Keratinocyte (primary cell): ENCODE measurements at regions not wholly inside any gene's neighbourhood (a gene's known extent, or its start where the extent isn't known, plus 50 kb on each side); places are given as distances from the start of the nearest gene placed in this dataset.
"Not testable (repeated sequence)": the region's sequence is repeated elsewhere in the genome, so short reads cannot be mapped to it uniquely, and the experiment has no call there.

ENCODE experiments used
- DNase-seq: peaks from one replicate; pipeline ENCODE4 v3.0.0-alpha.2; 2011; ENCODE audit warnings: low read depth, missing footprints, low spot score
- FAIRE-seq: peaks from 2 replicates; lab custom pipeline; 2011; peaks lifted over from hg19 to GRCh38; lab: Jason Lieb, UNC
- H2AFZ ChIP-seq: 2 replicates; pipeline ENCODE4 v1.6.0; 2012; ENCODE audit warnings: low read length, control low read depth, inconsistent platforms; ENCODE audit not compliant: control insufficient read depth
- H3K27ac ChIP-seq: 2 replicates; pipeline ENCODE4 v1.5.1; 2011; ENCODE audit warnings: low read length; ENCODE audit not compliant: control insufficient read depth, insufficient read depth
- H3K27me3 ChIP-seq: 3 replicates; pipeline ENCODE4 v1.6.0; 2011; ENCODE audit warnings: low read length; ENCODE audit not compliant: control insufficient read depth, insufficient read depth; ENCODE audit errors: extremely low read depth
- H3K36me3 ChIP-seq, 2 experiments: 2 replicates in 1 of 2; 3 replicates in 1 of 2; pipeline ENCODE4 v1.5.1; 2011; ENCODE audit warnings: low read length in 2 of 2, mild to moderate bottlenecking in 1 of 2; ENCODE audit not compliant: control insufficient read depth in 2 of 2, insufficient read depth in 2 of 2; ENCODE audit errors: extremely low read depth in 1 of 2
- H3K4me1 ChIP-seq: 3 replicates; pipeline ENCODE4 v1.5.1; 2011; ENCODE audit warnings: low read length; ENCODE audit not compliant: control insufficient read depth, insufficient read depth; ENCODE audit errors: extremely low read depth
- H3K4me2 ChIP-seq: 3 replicates; pipeline ENCODE4 v1.6.0; 2011; ENCODE audit warnings: low read depth, low read length; ENCODE audit not compliant: control insufficient read depth, insufficient read depth; ENCODE audit errors: extremely low read depth
- H3K4me3 ChIP-seq, 3 experiments: fragments of 200-600 bp in 1 of 3; sonication (generic) in 1 of 3; 2 replicates in 2 of 3; 3 replicates in 1 of 3; pipeline ENCODE4 v1.5.1; 2011 to 2016; ENCODE audit warnings: low read length in 3 of 3, mild to moderate bottlenecking in 3 of 3, control low read depth in 2 of 3, inconsistent platforms in 1 of 3, low read depth in 1 of 3, mixed read lengths in 1 of 3, mixed run types in 1 of 3, moderate library complexity in 1 of 3; ENCODE audit not compliant: control insufficient read depth in 2 of 3, insufficient read depth in 2 of 3; ENCODE audit errors: extremely low read depth in 1 of 3
- H3K79me2 ChIP-seq: 2 replicates; pipeline ENCODE4 v1.6.0; 2012; ENCODE audit warnings: low read length; ENCODE audit not compliant: control insufficient read depth, insufficient read depth
- H3K9ac ChIP-seq: 3 replicates; pipeline ENCODE4 v1.6.0; 2011; ENCODE audit warnings: low read length; ENCODE audit not compliant: control insufficient read depth, insufficient read depth; ENCODE audit errors: extremely low read depth
- H3K9me1 ChIP-seq: 3 replicates; pipeline ENCODE4 v1.6.0; 2011; ENCODE audit warnings: low read length; ENCODE audit not compliant: control insufficient read depth, insufficient read depth; ENCODE audit errors: extremely low read depth
- H3K9me3 ChIP-seq: 2 replicates; pipeline ENCODE4 v1.5.1; 2012; ENCODE audit warnings: low read depth, low read length; ENCODE audit not compliant: control insufficient read depth
- H4K20me1 ChIP-seq: 3 replicates; pipeline ENCODE4 v1.6.0; 2011; ENCODE audit warnings: low read length; ENCODE audit not compliant: control insufficient read depth, insufficient read depth; ENCODE audit errors: extremely low read depth
- EZH2 ChIP-seq: IDR thresholded peaks from one replicate; pipeline ENCODE4 v1.6.1; 2012; ENCODE audit warnings: inconsistent platforms, mild to moderate bottlenecking, low read length, moderate library complexity
- dilution Hi-C: fragments of 300-500 bp; cut with MboI; formaldehyde crosslinking; loops from one replicate; pipeline ENCODE4 v1.7.0; 2020; ENCODE audit warnings: low sequenced_read_pairs; ENCODE audit not compliant: extremely low pct_ligation_motif_present
- TF ChIP-seq, protein P1 (sequence below), 3 experiments: IDR thresholded peaks in 1 of 3; conservative IDR thresholded peaks in 1 of 3; optimal IDR thresholded peaks in 1 of 3; 2 replicates in 2 of 3; 3 replicates in 1 of 3; pipeline versions ENCODE3 to v1.5.1; 2011; ENCODE audit warnings: low read length in 3 of 3, mild to moderate bottlenecking in 3 of 3, moderate library complexity in 2 of 3, control low read depth in 1 of 3, inconsistent platforms in 1 of 3; ENCODE audit not compliant: insufficient read depth in 2 of 3; ENCODE audit errors: extremely low read depth in 1 of 3

DNA sequence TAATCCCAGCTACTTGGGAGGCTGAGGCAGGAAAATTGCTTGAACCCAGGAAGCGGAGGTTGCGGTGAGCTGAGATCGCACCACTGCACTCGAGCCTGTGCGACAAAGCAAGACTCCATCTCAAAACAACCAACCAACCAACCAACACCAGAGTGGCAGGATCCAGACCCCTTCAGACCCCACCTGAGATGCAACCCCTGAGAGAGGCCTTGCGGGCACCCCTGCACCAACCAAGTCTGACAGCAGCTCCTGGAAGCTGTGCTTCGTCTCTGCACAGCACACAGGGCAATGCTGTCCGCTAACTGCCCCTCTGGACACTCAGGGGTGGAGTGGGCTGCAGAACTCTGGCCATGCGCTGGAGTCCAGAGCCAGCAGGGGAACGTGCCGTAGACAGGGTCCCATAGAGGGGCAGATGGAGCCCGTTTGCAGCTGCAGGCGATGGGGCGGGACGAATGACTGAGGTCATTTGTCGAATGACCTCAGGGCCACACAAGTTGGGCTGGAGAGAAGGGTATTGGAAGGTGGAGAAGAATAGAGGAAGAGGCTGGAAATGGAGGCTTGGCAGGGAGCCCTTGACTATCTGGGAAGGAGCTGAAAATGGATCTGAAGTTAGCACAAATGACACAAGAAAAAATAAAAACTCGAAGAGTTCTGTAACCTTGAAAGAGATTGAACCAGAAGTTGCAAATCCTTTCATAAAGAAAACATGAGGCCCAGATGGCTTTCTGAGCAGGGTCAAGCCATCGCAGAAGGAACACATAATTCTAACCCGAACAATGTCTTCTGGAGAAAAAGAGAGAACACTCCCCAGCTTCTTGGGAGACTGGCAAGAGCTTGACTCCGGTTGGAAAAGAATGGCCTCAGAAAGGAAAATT, 199.7 kb downstream of the CTTN start:
- FAIRE-seq (no peak), DNase-seq (no peak)
- no peak overlapping the region for H2AFZ ChIP-seq
- dilution Hi-C loops = no loop called here
- no peaks in the 10 kb centered on the region for H3K36me3 ChIP-seq
- no peaks in the 10 kb centered on the region for H3K27me3 ChIP-seq
- no peak overlapping the region for H3K9ac ChIP-seq
- H4K20me1 ChIP-seq = no peaks in the 10 kb centered on the region
- TF ChIP-seq, protein P1, sequence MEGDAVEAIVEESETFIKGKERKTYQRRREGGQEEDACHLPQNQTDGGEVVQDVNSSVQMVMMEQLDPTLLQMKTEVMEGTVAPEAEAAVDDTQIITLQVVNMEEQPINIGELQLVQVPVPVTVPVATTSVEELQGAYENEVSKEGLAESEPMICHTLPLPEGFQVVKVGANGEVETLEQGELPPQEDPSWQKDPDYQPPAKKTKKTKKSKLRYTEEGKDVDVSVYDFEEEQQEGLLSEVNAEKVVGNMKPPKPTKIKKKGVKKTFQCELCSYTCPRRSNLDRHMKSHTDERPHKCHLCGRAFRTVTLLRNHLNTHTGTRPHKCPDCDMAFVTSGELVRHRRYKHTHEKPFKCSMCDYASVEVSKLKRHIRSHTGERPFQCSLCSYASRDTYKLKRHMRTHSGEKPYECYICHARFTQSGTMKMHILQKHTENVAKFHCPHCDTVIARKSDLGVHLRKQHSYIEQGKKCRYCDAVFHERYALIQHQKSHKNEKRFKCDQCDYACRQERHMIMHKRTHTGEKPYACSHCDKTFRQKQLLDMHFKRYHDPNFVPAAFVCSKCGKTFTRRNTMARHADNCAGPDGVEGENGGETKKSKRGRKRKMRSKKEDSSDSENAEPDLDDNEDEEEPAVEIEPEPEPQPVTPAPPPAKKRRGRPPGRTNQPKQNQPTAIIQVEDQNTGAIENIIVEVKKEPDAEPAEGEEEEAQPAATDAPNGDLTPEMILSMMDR (optimal IDR thresholded peaks at IDR 0.05 in 1 of 3, IDR thresholded peaks at IDR 0.05 in 1 of 3, conservative IDR thresholded peaks at IDR 0.05 in 1 of 3; ENCODE audit: extremely low read depth in 1 of 3, insufficient read depth in 2 of 3, low read length in 3 of 3) = no peak
- no peak for TF ChIP-seq EZH2
- H3K79me2 ChIP-seq = no peaks in the 10 kb centered on the region
- no peaks in the 10 kb centered on the region for H3K4me1 ChIP-seq
- H3K9me3 ChIP-seq = no peaks in the 10 kb centered on the region
- no peak overlapping the region for H3K4me2 ChIP-seq
- no peak overlapping the region for H3K27ac ChIP-seq
- H3K4me3 ChIP-seq = no peak overlapping the region
- H3K9me1 ChIP-seq = no peaks in the 10 kb centered on the region

DNA sequence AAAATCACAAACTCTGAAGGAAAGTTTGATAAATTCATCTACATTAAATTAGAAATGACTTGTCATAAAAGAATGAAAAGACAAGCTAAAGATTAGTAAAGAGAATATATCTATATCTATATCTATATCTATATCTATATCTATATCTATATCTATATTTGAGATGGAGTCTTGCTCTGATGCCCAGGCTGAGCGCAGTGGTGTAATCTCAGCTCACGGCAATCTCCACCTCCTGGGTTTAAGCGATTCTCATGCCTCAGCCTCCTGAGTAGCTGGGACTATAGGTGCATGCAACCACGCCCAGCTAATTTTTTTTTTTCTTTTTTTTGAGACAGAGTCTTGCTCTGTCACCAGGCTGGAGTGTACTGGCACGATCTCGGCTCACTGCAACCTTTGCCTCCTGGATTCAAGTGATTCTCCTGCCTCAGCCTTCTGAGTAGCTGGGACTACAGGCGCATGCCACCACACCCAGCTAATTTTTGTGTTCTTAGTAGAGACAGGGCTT, 202.6 kb downstream of the CTTN start:
- H3K9me1 ChIP-seq, FAIRE-seq, dilution Hi-C loops, H3K27me3 ChIP-seq, H3K9ac ChIP-seq, H3K9me3 ChIP-seq, H3K4me3 ChIP-seq, H3K36me3 ChIP-seq, H4K20me1 ChIP-seq, DNase-seq, H3K79me2 ChIP-seq, H2AFZ ChIP-seq, H3K4me1 ChIP-seq, H3K27ac ChIP-seq, H3K4me2 ChIP-seq: not testable (repeated sequence)
